ENCODE measurements at regions not wholly inside any gene's neighbourhood (a gene's known extent, or its start where the extent isn't known, plus 50 kb on each side); places are given as distances from the start of the nearest gene placed in this dataset.
A peak's percentile ranks its signal among the peaks of the same experiment; 100 is the strongest.
"Not testable (repeated sequence)": the region's sequence is repeated elsewhere in the genome, so short reads cannot be mapped to it uniquely, and the experiment has no call there.

GRCh38 chr19:14283813-14284520, 78.0 kb upstream of the ADGRL1 start:
- not testable (repeated sequence) for DNase-seq

GRCh38 chr19:14279270-14279669, 73.3 kb upstream of the ADGRL1 start:
- not testable (repeated sequence) for DNase-seq

GRCh38 chr19:14277608-14278007, 71.6 kb upstream of the ADGRL1 start:
- no peak for DNase-seq

- not testable (repeated sequence) for DNase-seq
Measured at GRCh38 chr19:14275823-14276222, 69.9 kb upstream of the ADGRL1 start.

GRCh38 chr19:14272623-14273022, 66.7 kb upstream of the ADGRL1 start:
- DNase-seq = no peak

GRCh38 chr19:14271840-14272239, 65.9 kb upstream of the ADGRL1 start:
- DNase-seq = peak; percentile 62 to 69

GRCh38 chr19:14270557-14270956, 64.6 kb upstream of the ADGRL1 start:
- not testable (repeated sequence) for DNase-seq

- DNase-seq = no peak
Measured at GRCh38 chr19:14267224-14267741, 61.3 kb upstream of the ADGRL1 start.

- not testable (repeated sequence) for DNase-seq
Measured at GRCh38 chr19:14266208-14266607, 60.2 kb upstream of the ADGRL1 start.

- no peak for DNase-seq
Measured at GRCh38 chr19:14265290-14266036, 59.5 kb upstream of the ADGRL1 start.

- DNase-seq = not testable (repeated sequence)
Measured at GRCh38 chr19:14255902-14256649, 50.1 kb upstream of the ADGRL1 start.

Data from inflammatory macrophage (primary cell).